GM13977 (cell line): ENCODE measurements at regions not wholly inside any gene's neighbourhood (a gene's known extent, or its start where the extent isn't known, plus 50 kb on each side); places are given as distances from the start of the nearest gene placed in this dataset.

Experiments
- DNase-seq: peaks from one replicate; pipeline ENCODE4 v3.0.0; 2012; ENCODE audit warnings: low spot score
- CTCF ChIP-seq: IDR thresholded peaks from 2 replicates; pipeline ENCODE4 v1.5.1; 2012; ENCODE audit warnings: mild to moderate bottlenecking, control low read depth; ENCODE audit not compliant: insufficient read depth; ENCODE audit errors: extremely low read depth, missing control alignments
- in situ Hi-C: fragments of 300-500 bp; cut with MboI; formaldehyde crosslinking; loops from one replicate; pipeline ENCODE4 v1.12.0; 2022; ENCODE audit warnings: low sequenced_read_pairs, low pct_unique_long_range_greater_than_20kb, mixed read lengths, inconsistent platforms; ENCODE audit not compliant: unreplicated experiment

- no peak for DNase-seq
- no peak for TF ChIP-seq CTCF
- in situ Hi-C loops, result no loop called here
Observed at GRCh38 chr2:59985923-59986322, 567.5 kb downstream of the BCL11A start.

GRCh38 chr2:59974051-59974766 lies 579.2 kb downstream of the BCL11A start:
- TF ChIP-seq CTCF, result no peak
- in situ Hi-C loops, result no loop called here
- DNase-seq, result no peak

GRCh38 chr2:59969161-59969560 lies 584.3 kb downstream of the BCL11A start:
- TF ChIP-seq CTCF, result no peak
- no peak for DNase-seq
- in situ Hi-C loops, result no loop called here

- DNase-seq, result no peak
- in situ Hi-C loops, result no loop called here
- no peak for TF ChIP-seq CTCF
Observed at GRCh38 chr2:59968441-59968840, 585.0 kb downstream of the BCL11A start.

GRCh38 chr2:59967691-59968090 lies 585.8 kb downstream of the BCL11A start:
- in situ Hi-C loops, result no loop called here
- DNase-seq, result no peak
- TF ChIP-seq CTCF, result no peak

GRCh38 chr2:59963157-59963556 lies 590.3 kb downstream of the BCL11A start:
- in situ Hi-C loops, result no loop called here
- no peak for TF ChIP-seq CTCF
- no peak for DNase-seq
